ENCODE measurements at regions not wholly inside any gene's neighbourhood (a gene's known extent, or its start where the extent isn't known, plus 50 kb on each side); places are given as distances from the start of the nearest gene placed in this dataset.

DNA sequence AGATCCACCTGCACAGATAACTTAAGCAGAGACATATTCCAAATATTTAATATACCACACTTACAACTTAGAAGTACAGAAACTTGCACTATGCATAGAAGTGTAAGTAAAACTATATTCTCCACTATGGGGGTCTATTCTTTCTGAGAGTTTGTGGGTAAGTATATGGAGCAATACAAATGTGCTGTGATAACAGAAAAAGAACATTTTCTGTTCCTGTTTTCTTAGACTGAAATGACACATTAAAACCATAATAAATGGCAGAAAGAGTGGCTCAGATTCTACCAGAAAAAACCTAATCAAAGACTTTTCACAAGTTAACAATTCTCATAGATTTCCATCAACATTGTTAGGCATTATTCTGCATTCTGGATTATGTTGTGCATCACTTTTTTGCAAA lies 96.6 kb upstream of the WNT7A start:
- Histone ChIP-seq H3K36me3 (replicated peaks; ENCODE audit: insufficient read depth, low read depth) (no peaks in the 10 kb centered on the region), H3K9me3 (ENCODE audit: low read depth) (no peaks in the 10 kb centered on the region), H3K27me3 (no peaks in the 10 kb centered on the region), H3K4me2 (no peak overlapping the region), H3K27ac (no peak overlapping the region), H3K79me2 (no peaks in the 10 kb centered on the region), H3K9me2 (replicated peaks; ENCODE audit: insufficient read depth) (no peaks in the 10 kb centered on the region), H4K20me1 (ENCODE audit: insufficient read depth, poor library complexity, severe bottlenecking) (no peaks in the 10 kb centered on the region), H3K4me3 (no peak overlapping the region), H2AFZ (no peak overlapping the region), H3K4me1 (ENCODE audit: insufficient read depth) (no peaks in the 10 kb centered on the region)
- no peak for DNase-seq (ENCODE audit: low spot score)
- TF ChIP-seq, protein P1, sequence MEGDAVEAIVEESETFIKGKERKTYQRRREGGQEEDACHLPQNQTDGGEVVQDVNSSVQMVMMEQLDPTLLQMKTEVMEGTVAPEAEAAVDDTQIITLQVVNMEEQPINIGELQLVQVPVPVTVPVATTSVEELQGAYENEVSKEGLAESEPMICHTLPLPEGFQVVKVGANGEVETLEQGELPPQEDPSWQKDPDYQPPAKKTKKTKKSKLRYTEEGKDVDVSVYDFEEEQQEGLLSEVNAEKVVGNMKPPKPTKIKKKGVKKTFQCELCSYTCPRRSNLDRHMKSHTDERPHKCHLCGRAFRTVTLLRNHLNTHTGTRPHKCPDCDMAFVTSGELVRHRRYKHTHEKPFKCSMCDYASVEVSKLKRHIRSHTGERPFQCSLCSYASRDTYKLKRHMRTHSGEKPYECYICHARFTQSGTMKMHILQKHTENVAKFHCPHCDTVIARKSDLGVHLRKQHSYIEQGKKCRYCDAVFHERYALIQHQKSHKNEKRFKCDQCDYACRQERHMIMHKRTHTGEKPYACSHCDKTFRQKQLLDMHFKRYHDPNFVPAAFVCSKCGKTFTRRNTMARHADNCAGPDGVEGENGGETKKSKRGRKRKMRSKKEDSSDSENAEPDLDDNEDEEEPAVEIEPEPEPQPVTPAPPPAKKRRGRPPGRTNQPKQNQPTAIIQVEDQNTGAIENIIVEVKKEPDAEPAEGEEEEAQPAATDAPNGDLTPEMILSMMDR (IDR thresholded peaks at IDR 0.05; ENCODE audit: poor library complexity) = no peak
- TF ChIP-seq EZH2 (IDR thresholded peaks at IDR 0.05; ENCODE audit: borderline replicate concordance) (no peak), EZH2phosphoT487 (IDR thresholded peaks at IDR 0.05; ENCODE audit: low read depth, severe bottlenecking, unreplicated experiment) (no peak)

DNA sequence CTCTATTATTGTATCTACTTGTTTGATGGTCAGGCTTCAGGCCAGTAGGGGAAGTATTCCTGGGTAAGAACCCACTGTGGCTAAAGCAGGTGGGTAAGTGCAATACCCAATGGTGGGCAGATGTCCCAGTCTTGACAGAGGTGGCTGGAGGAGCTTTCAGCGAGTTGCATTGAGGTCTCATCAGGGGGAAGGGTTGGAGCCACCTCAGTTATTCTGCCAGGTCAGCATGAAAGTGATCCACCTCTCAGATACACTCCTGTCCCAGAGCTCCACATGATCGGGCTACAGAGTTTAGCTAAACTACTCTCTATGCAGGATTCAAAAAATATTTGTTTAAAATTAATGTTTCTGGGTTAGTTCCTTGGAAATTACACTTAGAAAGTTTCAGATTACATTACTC lies 95.8 kb upstream of the WNT7A start:
- H3K4me1 ChIP-seq (ENCODE audit: insufficient read depth) = no peaks in the 10 kb centered on the region
- H3K4me3 ChIP-seq = no peak overlapping the region
- no peaks in the 10 kb centered on the region for H3K9me2 ChIP-seq (replicated peaks; ENCODE audit: insufficient read depth)
- no peaks in the 10 kb centered on the region for H4K20me1 ChIP-seq (ENCODE audit: insufficient read depth, poor library complexity, severe bottlenecking)
- DNase-seq (ENCODE audit: low spot score) = no peak
- TF ChIP-seq, protein P1 (IDR thresholded peaks at IDR 0.05; ENCODE audit: poor library complexity) = no peak
- TF ChIP-seq EZH2phosphoT487 (IDR thresholded peaks at IDR 0.05; ENCODE audit: low read depth, severe bottlenecking, unreplicated experiment) (no peak), EZH2 (IDR thresholded peaks at IDR 0.05; ENCODE audit: borderline replicate concordance) (no peak)
- no peaks in the 10 kb centered on the region for H3K9me3 ChIP-seq (ENCODE audit: low read depth)
- no peak overlapping the region for H3K4me2 ChIP-seq
- no peak overlapping the region for H3K27ac ChIP-seq
- H2AFZ ChIP-seq = no peak overlapping the region
- H3K79me2 ChIP-seq = no peaks in the 10 kb centered on the region
- WGBS (ENCODE audit: low lambda C conversion rate, missing lambda C conversion rate) = 79% methylated on average over 2 of the region's 2 CpGs
- H3K36me3 ChIP-seq (replicated peaks; ENCODE audit: insufficient read depth, low read depth) = no peaks in the 10 kb centered on the region
- H3K27me3 ChIP-seq = no peaks in the 10 kb centered on the region

DNA sequence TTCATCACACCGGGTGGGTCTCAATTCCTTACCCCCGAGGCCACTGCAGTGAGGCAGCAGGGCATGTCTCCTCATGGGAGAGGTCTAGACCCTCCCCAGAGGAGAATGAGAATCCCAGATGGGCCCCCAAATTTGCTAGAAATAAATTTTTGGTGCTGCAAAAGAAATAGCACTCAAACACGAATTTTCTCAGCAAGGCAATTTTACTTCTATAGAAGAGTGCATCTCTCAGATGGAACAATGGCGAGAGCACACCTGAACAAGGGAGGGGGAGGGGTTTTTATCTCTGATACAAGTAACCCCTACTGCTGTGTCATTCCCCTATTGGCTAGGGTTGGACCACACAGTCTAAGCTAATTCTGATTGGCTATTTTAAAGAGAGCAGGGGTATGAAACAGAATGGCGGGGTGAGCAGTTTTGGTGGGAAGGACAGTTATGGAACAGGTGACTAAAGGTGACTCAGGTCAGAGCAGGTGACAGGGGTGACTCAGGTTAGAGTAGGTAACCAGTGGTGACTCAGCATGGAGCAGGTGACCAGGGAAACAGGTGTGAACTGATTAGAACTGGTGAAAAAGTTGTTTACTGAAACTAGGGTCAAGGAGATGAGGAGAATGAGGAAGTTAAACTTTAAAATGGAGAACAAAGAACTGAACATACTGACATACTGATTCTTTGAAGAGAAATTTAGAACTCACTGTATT lies 93.0 kb upstream of the WNT7A start:
- Histone ChIP-seq H3K4me2 (no peak overlapping the region), H3K36me3 (replicated peaks; ENCODE audit: insufficient read depth, low read depth) (no peaks in the 10 kb centered on the region), H2AFZ (no peak overlapping the region), H3K79me2 (no peaks in the 10 kb centered on the region), H3K27ac (peak overlapping the region; percentile 70), H3K27me3 (no peaks in the 10 kb centered on the region), H3K4me1 (ENCODE audit: insufficient read depth) (no peaks in the 10 kb centered on the region), H4K20me1 (ENCODE audit: insufficient read depth, poor library complexity, severe bottlenecking) (no peaks in the 10 kb centered on the region), H3K9me3 (ENCODE audit: low read depth) (no peaks in the 10 kb centered on the region), H3K4me3 (no peak overlapping the region), H3K9me2 (replicated peaks; ENCODE audit: insufficient read depth) (no peaks in the 10 kb centered on the region)
- DNase-seq (ENCODE audit: low spot score) = peak; percentile 58
- TF ChIP-seq EZH2 (IDR thresholded peaks at IDR 0.05; ENCODE audit: borderline replicate concordance) (no peak), EZH2phosphoT487 (IDR thresholded peaks at IDR 0.05; ENCODE audit: low read depth, severe bottlenecking, unreplicated experiment) (no peak)
- TF ChIP-seq, protein P1 (IDR thresholded peaks at IDR 0.05; ENCODE audit: poor library complexity) = no peak
- 84% methylated on average over 5 of the region's 5 CpGs for WGBS (ENCODE audit: low lambda C conversion rate, missing lambda C conversion rate)

Data from hepatocyte (in vitro differentiated cells).